ENCODE measurements at regions not wholly inside any gene's neighbourhood (a gene's known extent, or its start where the extent isn't known, plus 50 kb on each side); places are given as distances from the start of the nearest gene placed in this dataset.

DNA sequence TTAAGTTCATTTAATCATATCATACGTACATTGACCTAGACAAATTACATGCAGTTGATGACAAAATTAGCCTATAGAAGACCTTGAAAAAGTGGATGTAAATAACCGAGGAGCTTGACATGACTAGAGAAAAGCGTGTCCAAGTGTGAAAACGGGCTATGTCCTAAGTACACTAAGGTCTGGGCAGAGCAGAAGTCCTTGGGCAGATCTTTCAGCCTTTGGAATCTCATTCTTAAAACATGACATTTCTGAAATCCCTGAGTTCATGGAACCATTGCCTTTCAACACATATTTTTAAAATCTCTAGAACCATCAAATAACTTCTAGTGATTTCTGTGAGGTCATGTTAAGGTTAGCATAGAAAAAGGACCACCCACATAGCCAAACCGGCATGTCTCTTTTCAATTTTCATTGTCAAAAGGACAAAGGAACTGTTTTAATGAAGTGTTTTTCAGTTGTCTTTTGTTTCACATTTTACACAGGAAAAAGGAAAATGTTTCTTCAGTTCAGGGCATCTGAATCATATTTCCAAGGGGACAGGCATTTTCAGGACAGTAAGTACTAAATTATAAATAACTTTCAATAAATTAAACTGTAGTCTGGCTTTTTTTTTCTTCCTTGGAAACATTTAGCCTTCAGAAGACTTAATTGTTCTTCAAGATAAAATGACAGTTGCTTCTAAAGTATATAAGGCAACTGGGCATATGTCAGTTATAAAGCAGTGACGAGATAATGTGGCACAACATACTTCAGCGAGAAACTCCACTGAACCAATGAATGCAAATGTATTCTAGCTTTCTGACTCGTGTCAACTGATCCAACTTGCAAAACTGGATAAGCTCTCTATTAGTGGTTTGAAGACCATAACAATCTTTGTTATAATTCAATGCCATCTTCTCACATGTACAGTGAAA is 416.8 kb downstream of the NFIB start:
- Histone ChIP-seq H3K36me3 (no peaks in the 10 kb centered on the region), H3K27me3 (ENCODE audit: insufficient read depth, low read depth, severe bottlenecking) (no peaks in the 10 kb centered on the region), H3K4me3 (ENCODE audit: low read depth, low read length) (no peak overlapping the region), H3K9me3 (ENCODE audit: severe bottlenecking) (no peaks in the 10 kb centered on the region), H3K27ac (no peak overlapping the region)
- no peak for DNase-seq
- TF ChIP-seq CTCF (IDR thresholded peaks at IDR 0.05; ENCODE audit: low read depth, low read length), result no peak

DNA sequence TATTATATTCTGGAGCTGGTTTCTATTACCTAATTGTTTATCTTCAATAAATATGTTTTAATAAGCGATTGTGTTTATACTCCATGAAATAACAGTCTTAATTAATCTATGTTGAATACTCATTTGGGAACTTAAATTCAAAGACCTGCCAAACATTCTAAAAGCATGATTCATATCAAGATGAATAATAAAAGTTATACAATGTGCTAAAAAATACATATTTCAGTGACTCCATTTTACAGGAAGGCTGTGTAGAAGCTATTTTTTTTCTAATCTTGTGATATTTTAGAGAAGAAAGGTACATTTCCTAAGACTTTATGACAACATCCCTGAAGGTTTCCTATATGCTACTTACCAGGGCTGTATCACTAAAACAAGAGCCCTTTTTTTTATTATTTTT is 417.9 kb downstream of the NFIB start:
- H3K36me3 ChIP-seq, result no peaks in the 10 kb centered on the region
- no peak overlapping the region for H3K4me3 ChIP-seq (ENCODE audit: low read depth, low read length)
- H3K27ac ChIP-seq, result no peak overlapping the region
- H3K9me3 ChIP-seq (ENCODE audit: severe bottlenecking), result no peaks in the 10 kb centered on the region
- no peaks in the 10 kb centered on the region for H3K27me3 ChIP-seq (ENCODE audit: insufficient read depth, low read depth, severe bottlenecking)
- TF ChIP-seq CTCF (IDR thresholded peaks at IDR 0.05; ENCODE audit: low read depth, low read length), result no peak
- DNase-seq, result no peak

DNA sequence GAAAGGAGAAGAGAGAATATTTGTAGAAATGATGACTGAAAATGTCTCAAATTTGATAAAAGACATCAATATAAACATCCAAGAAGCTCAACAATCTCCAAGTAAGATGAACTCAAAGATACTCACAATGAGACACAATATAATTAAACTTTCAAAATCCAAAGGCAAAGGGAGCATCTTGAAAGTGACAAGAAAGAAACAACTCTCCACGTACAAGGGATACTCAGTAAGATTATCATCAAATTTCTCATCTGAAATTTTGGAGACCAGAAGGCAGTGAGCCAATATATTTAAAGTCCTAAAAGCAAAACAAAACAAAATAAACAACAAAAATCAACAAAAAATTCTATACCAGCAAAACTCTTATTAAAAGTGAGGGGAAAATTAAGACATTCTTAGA is 428.7 kb downstream of the NFIB start:
- Histone ChIP-seq H3K27me3 (ENCODE audit: insufficient read depth, low read depth, severe bottlenecking) (no peaks in the 10 kb centered on the region), H3K36me3 (no peaks in the 10 kb centered on the region), H3K9me3 (ENCODE audit: severe bottlenecking) (no peaks in the 10 kb centered on the region), H3K27ac (no peak overlapping the region), H3K4me3 (ENCODE audit: low read depth, low read length) (no peak overlapping the region)
- no peak for TF ChIP-seq CTCF (IDR thresholded peaks at IDR 0.05; ENCODE audit: low read depth, low read length)
- DNase-seq, result no peak

- no peaks in the 10 kb centered on the region for H3K9me3 ChIP-seq (ENCODE audit: severe bottlenecking)
- no peak overlapping the region for H3K27ac ChIP-seq
- H3K27me3 ChIP-seq (ENCODE audit: insufficient read depth, low read depth, severe bottlenecking), result no peaks in the 10 kb centered on the region
- no peak overlapping the region for H3K4me3 ChIP-seq (ENCODE audit: low read depth, low read length)
- no peak for TF ChIP-seq CTCF (IDR thresholded peaks at IDR 0.05; ENCODE audit: low read depth, low read length)
- H3K36me3 ChIP-seq, result no peaks in the 10 kb centered on the region
- DNase-seq, result no peak
Observed at GRCh38 chr9:13879981-13880380, 434.0 kb downstream of the NFIB start.

DNA sequence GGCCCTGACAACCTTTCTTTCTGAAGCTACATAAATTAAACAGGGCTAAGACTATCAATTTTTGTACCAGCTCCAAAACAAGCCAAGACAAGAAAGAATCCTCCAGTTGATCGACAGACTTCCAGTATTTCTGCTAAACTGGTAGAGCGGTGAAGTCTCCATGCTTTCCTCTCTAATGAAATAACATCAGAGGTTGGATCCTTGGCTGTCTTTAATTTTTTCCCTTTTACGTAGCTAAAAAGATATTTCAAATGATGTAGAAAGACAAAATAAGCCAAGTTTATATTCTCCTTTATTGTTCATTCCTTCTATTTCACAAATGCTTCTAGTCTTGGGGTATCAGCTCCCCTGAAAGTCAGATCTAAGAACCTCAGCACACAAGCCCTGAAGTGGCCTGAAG is 434.9 kb downstream of the NFIB start:
- Histone ChIP-seq H3K9me3 (ENCODE audit: severe bottlenecking) (no peaks in the 10 kb centered on the region), H3K27me3 (ENCODE audit: insufficient read depth, low read depth, severe bottlenecking) (no peaks in the 10 kb centered on the region), H3K4me3 (ENCODE audit: low read depth, low read length) (no peak overlapping the region), H3K36me3 (no peaks in the 10 kb centered on the region), H3K27ac (no peak overlapping the region)
- TF ChIP-seq CTCF (IDR thresholded peaks at IDR 0.05; ENCODE audit: low read depth, low read length), result no peak
- no peak for DNase-seq
